Adrenal gland (tissue), 9 donors: ENCODE measurements at regions not wholly inside any gene's neighbourhood (a gene's known extent, or its start where the extent isn't known, plus 50 kb on each side); places are given as distances from the start of the nearest gene placed in this dataset.

Experiments
- DNase-seq, 7 donors: peaks; one replicate each; pipeline ENCODE4 v3.0.0-alpha.2; 2019 to 2020
- H3K27ac ChIP-seq, 5 donors: fragments of 200-600 bp; sonication (generic) in 4 of 5; 1 replicate in 3 of 5; 2 replicates in 2 of 5; pipeline versions ENCODE4 v1.5.1 to v1.8.0; 2016 to 2020; ENCODE audit warnings: mild to moderate bottlenecking in 1 of 5
- H3K27me3 ChIP-seq: fragments of 200-600 bp; 2 replicates; pipeline ENCODE4 v1.8.0; 2021
- H3K36me3 ChIP-seq, 2 donors: fragments of 200-600 bp; replicated peaks in 1 of 2; 1 replicate in 1 of 2; 2 replicates in 1 of 2; pipeline versions ENCODE4 v1.5.1 to v1.8.0; 2018 to 2022
- H3K4me1 ChIP-seq, 2 donors: fragments of 200-600 bp; replicated peaks in 1 of 2; 1 replicate in 1 of 2; 2 replicates in 1 of 2; pipeline versions ENCODE4 v1.5.1 to v1.8.0; 2018 to 2021
- H3K4me3 ChIP-seq, 4 donors: fragments of 200-600 bp; sonication (generic) in 3 of 4; one replicate each; pipeline ENCODE4 v1.5.1; 2016 to 2018
- H3K9me3 ChIP-seq, 3 donors: fragments of 200-600 bp; sonication (generic) in 1 of 3; replicated peaks in 1 of 3; 1 replicate in 2 of 3; 2 replicates in 1 of 3; pipeline versions ENCODE4 v1.5.1 to v1.8.0; 2016 to 2021
- CTCF ChIP-seq, 6 experiments: fragments of 450-650 bp in 4 of 6; fragments of 200-600 bp in 2 of 6; sonication (generic) in 1 of 6; IDR thresholded peaks; 1 replicate in 5 of 6; 2 replicates in 1 of 6; pipeline versions ENCODE4 v1.5.1 to v1.8.0; 2016 to 2021; ENCODE audit warnings: antibody characterized with exemption in 6 of 6, mild to moderate bottlenecking in 2 of 6, moderate library complexity in 1 of 6
- POLR2A ChIP-seq, 2 donors: fragments of 450-650 bp; IDR thresholded peaks; one replicate each; pipeline ENCODE4 v1.6.1; 2017; ENCODE audit warnings: antibody characterized with exemption in 2 of 2, mild to moderate bottlenecking in 2 of 2, moderate library complexity in 1 of 2
- WGBS, 4 donors: extraction: QIAGEN DNeasy Blood & Tissue Kit in 2 of 4; methylation state at CpG; one replicate each; pipeline versions ENCODE4 v1.1.5 to v1.1.7; 2013 to 2017; 5-methylcytosine and 5-hydroxymethylcytosine counted together
- intact Hi-C, 2 donors: fragments of 100-400 bp; cut with DNase I; formaldehyde crosslinking; loops; one replicate each; pipeline versions ENCODE4 v1.14.1 to v1.15.0; 2022 to 2023
- donor health status: healthy with polysubstance abuse.
- donor health status: Bipolar disorder and iron deficiency.
- donor health status: DM: yes; HTN: yes; CAD: no.
- donor health status: DM: no; HTN: no; CAD: no.
- donor health status: DM: no; HTN: no; CAD: no.

GRCh38 chr17:70920416-70920815 is 751.1 kb downstream of the KCNJ2 start:
- no peak for DNase-seq
- no peak overlapping the region for H3K27ac ChIP-seq
- no peaks in the 10 kb centered on the region for H3K4me1 ChIP-seq
- no peaks in the 10 kb centered on the region for H3K36me3 ChIP-seq
- no peaks in the 10 kb centered on the region for H3K27me3 ChIP-seq
- no peaks in the 10 kb centered on the region for H3K9me3 ChIP-seq
- TF ChIP-seq POLR2A (IDR thresholded peaks at IDR 0.05) (no peak), CTCF (IDR thresholded peaks at IDR 0.05) (no peak)
- WGBS, 4 donors = 82 to 87% (median 83%) methylated on average over 1 of the region's 1 CpG
- H3K4me3 ChIP-seq = no peak overlapping the region
- intact Hi-C loops = no loop called here

DNA sequence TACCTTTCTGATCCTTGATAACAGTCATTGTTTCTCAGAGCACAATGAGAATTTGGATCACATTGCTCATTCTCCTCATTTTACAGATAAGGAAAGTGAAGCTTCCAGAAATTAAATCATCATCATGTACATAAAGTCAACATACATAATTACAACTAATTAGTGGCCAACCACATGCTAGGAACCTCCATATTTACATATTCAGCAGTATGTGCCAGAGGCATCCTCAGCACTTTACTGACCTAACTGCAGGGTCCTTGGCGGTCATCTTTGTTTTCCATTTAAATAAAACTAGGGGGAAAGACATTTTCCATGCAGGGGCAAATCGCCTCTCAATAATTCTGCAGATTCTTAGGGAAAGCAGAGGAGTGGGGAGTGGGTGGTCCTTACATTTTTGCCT is 752.9 kb downstream of the KCNJ2 start:
- Histone ChIP-seq H3K27ac (no peak overlapping the region), H3K9me3 (no peaks in the 10 kb centered on the region), H3K4me3 (no peak overlapping the region), H3K36me3 (no peaks in the 10 kb centered on the region), H3K27me3 (no peaks in the 10 kb centered on the region), H3K4me1 (no peaks in the 10 kb centered on the region)
- intact Hi-C loops = no loop called here
- WGBS, 4 donors = 69 to 78% (median 77%) methylated on average over 2 of the region's 2 CpGs
- TF ChIP-seq CTCF (IDR thresholded peaks at IDR 0.05) (no peak), POLR2A (IDR thresholded peaks at IDR 0.05) (no peak)
- no peak for DNase-seq

GRCh38 chr17:70924776-70925175 is 755.4 kb downstream of the KCNJ2 start:
- intact Hi-C loops = no loop called here
- TF ChIP-seq CTCF (IDR thresholded peaks at IDR 0.05) (no peak), POLR2A (IDR thresholded peaks at IDR 0.05) (no peak)
- no peak for DNase-seq
- Histone ChIP-seq H3K4me3 (no peak overlapping the region), H3K9me3 (no peaks in the 10 kb centered on the region), H3K27ac (no peak overlapping the region), H3K36me3 (no peaks in the 10 kb centered on the region), H3K4me1 (no peaks in the 10 kb centered on the region), H3K27me3 (no peaks in the 10 kb centered on the region)
- WGBS, 4 donors = 65 to 85% (median 76%) methylated on average over 4 of the region's 4 CpGs

DNA sequence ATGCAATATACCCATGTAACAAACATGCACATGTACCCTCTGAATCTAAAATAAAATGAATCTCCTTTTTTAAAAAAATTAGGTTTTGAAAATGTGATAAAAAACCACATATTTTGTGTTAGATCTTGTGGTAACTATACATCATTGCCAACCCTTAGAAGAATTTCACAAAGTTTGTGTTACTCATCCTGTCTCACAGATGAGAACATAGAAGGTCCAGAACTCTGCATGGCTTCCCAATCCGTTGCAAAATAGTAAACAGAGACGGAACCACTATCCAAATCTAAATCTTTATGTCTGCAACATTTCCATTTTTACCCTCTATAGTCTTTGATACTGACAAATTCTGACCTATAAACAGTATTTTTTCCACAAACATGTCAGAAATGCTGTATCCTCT is 759.9 kb downstream of the KCNJ2 start:
- no peaks in the 10 kb centered on the region for H3K27me3 ChIP-seq
- H3K36me3 ChIP-seq = no peaks in the 10 kb centered on the region
- TF ChIP-seq CTCF (IDR thresholded peaks at IDR 0.05) (no peak), POLR2A (IDR thresholded peaks at IDR 0.05) (no peak)
- H3K9me3 ChIP-seq = no peaks in the 10 kb centered on the region
- intact Hi-C loops = no loop called here
- 70 to 83% (median 72%) methylated on average over 2 of the region's 2 CpGs for WGBS, 4 donors
- H3K27ac ChIP-seq = no peak overlapping the region
- H3K4me3 ChIP-seq = no peak overlapping the region
- DNase-seq = no peak
- no peaks in the 10 kb centered on the region for H3K4me1 ChIP-seq
